CD14-positive monocyte (primary cell): ENCODE measurements at regions not wholly inside any gene's neighbourhood (a gene's known extent, or its start where the extent isn't known, plus 50 kb on each side); places are given as distances from the start of the nearest gene placed in this dataset.

Source experiments
- DNase-seq, 3 donors: peaks; one replicate each; pipeline ENCODE4 v3.0.0-alpha.2; 2011 to 2022
- H2AFZ ChIP-seq: 2 replicates; pipeline ENCODE4 v1.6.0; 2012; ENCODE audit warnings: mild to moderate bottlenecking, low read depth, low read length, inconsistent platforms; ENCODE audit not compliant: insufficient read depth, poor library complexity, severe bottlenecking
- H3K27ac ChIP-seq, 2 donors: 1 replicate in 1 of 2; 2 replicates in 1 of 2; pipeline ENCODE4 v1.5.1; 2012 to 2013; ENCODE audit warnings: low read length in 2 of 2, control low read depth in 1 of 2, inconsistent platforms in 1 of 2, low read depth in 1 of 2, mild to moderate bottlenecking in 1 of 2
- H3K27me3 ChIP-seq, 2 donors: one replicate each; pipeline versions ENCODE4 v1.6.0 to v1.6.1; 2011 to 2013; ENCODE audit warnings: low read length in 2 of 2; ENCODE audit not compliant: control insufficient read depth in 2 of 2, insufficient read depth in 2 of 2
- H3K36me3 ChIP-seq, 2 donors: replicated peaks in 1 of 2; 1 replicate in 1 of 2; 2 replicates in 1 of 2; pipeline versions ENCODE4 v1.5.1 to v1.6.1; 2012 to 2013; ENCODE audit warnings: low read length in 2 of 2, control low read depth in 1 of 2, inconsistent platforms in 1 of 2, mild to moderate bottlenecking in 1 of 2; ENCODE audit not compliant: insufficient read depth in 2 of 2, control insufficient read depth in 1 of 2
- H3K4me1 ChIP-seq, 2 donors: 1 replicate in 1 of 2; 2 replicates in 1 of 2; pipeline versions ENCODE4 v1.5.1 to v1.6.1; 2012 to 2013; ENCODE audit warnings: low read length in 2 of 2, control low read depth in 1 of 2, inconsistent platforms in 1 of 2, mild to moderate bottlenecking in 1 of 2, moderate library complexity in 1 of 2; ENCODE audit not compliant: insufficient read depth in 2 of 2, control insufficient read depth in 1 of 2
- H3K4me2 ChIP-seq: replicated peaks from 2 replicates; pipeline ENCODE3; 2012; ENCODE audit warnings: low read length, moderate library complexity, mild to moderate bottlenecking; ENCODE audit not compliant: poor library complexity, severe bottlenecking; ENCODE audit errors: extremely low read depth
- H3K4me3 ChIP-seq, 3 experiments: fragments of 200-600 bp in 1 of 3; sonication (generic) in 1 of 3; replicated peaks in 1 of 3; 1 replicate in 2 of 3; 2 replicates in 1 of 3; pipeline ENCODE4 v1.5.1; 2011 to 2013; ENCODE audit warnings: low read length in 3 of 3, mild to moderate bottlenecking in 3 of 3, control low read depth in 2 of 3, low read depth in 2 of 3, inconsistent platforms in 1 of 3, moderate library complexity in 1 of 3
- H3K79me2 ChIP-seq: 2 replicates; pipeline ENCODE4 v1.6.0; 2012; ENCODE audit warnings: mild to moderate bottlenecking, control low read depth, inconsistent platforms, low read length, moderate library complexity; ENCODE audit not compliant: insufficient read depth
- H3K9ac ChIP-seq: 2 replicates; pipeline ENCODE4 v1.6.0; 2017; ENCODE audit warnings: low read length, mild to moderate bottlenecking; ENCODE audit not compliant: insufficient read depth, poor library complexity, severe bottlenecking
- H3K9me3 ChIP-seq, 2 donors: replicated peaks in 1 of 2; 1 replicate in 1 of 2; 2 replicates in 1 of 2; pipeline versions ENCODE4 v1.5.1 to v1.6.1; 2012 to 2013; ENCODE audit warnings: low read length in 2 of 2, control low read depth in 1 of 2; ENCODE audit not compliant: control insufficient read depth in 1 of 2, insufficient read depth in 1 of 2
- H4K20me1 ChIP-seq: 2 replicates; pipeline ENCODE4 v1.6.0; 2012; ENCODE audit warnings: mild to moderate bottlenecking, low read length, control low read depth, moderate library complexity; ENCODE audit not compliant: insufficient read depth
- H3K27ac Mint-ChIP-seq, 7 donors: one replicate each; pipeline ENCODE4 v1.8.0; 2020; ENCODE audit warnings: mild to moderate bottlenecking in 7 of 7, mixed read lengths in 7 of 7, moderate library complexity in 6 of 7, inconsistent platforms in 2 of 7
- H3K27me3 Mint-ChIP-seq, 3 donors: one replicate each; pipeline ENCODE4 v1.8.0; 2021 to 2022; ENCODE audit warnings: low read depth in 3 of 3, mild to moderate bottlenecking in 3 of 3, mixed read lengths in 3 of 3, moderate library complexity in 3 of 3, inconsistent platforms in 1 of 3
- H3K36me3 Mint-ChIP-seq, 2 donors: one replicate each; pipeline ENCODE4 v1.8.0; 2020; ENCODE audit warnings: mixed read lengths in 2 of 2, inconsistent platforms in 1 of 2, mild to moderate bottlenecking in 1 of 2
- H3K4me1 Mint-ChIP-seq: one replicate; pipeline ENCODE4 v1.8.0; 2020; ENCODE audit warnings: mild to moderate bottlenecking, mixed read lengths
- H3K4me3 Mint-ChIP-seq, 2 donors: one replicate each; pipeline ENCODE4 v1.8.0; 2020; ENCODE audit warnings: mild to moderate bottlenecking in 2 of 2, mixed read lengths in 2 of 2, moderate library complexity in 1 of 2
- H3K9me3 Mint-ChIP-seq, 7 donors: one replicate each; pipeline ENCODE4 v1.8.0; 2020 to 2022; ENCODE audit warnings: mixed read lengths in 7 of 7, mild to moderate bottlenecking in 6 of 7, moderate library complexity in 6 of 7, inconsistent platforms in 2 of 7
- CTCF ChIP-seq: fragments of 200-600 bp; IDR thresholded peaks from one replicate; pipeline ENCODE4 v1.8.0; 2022; ENCODE audit warnings: antibody characterized with exemption, mild to moderate bottlenecking
- WGBS: methylation state at CpG from one replicate; pipeline ENCODE4 v1.1.5; 2013; ENCODE audit warnings: missing lambda C conversion rate; ENCODE audit not compliant: insufficient coverage; 5-methylcytosine and 5-hydroxymethylcytosine counted together
- intact Hi-C, 2 donors: fragments of 100-400 bp; cut with micrococcal nuclease; formaldehyde crosslinking; loops; one replicate each; pipeline versions ENCODE4 v1.15.0 to v1.15.1; 2023

- H3K27ac Mint-ChIP-seq = no peak overlapping the region
- no peak overlapping the region for H3K4me3 Mint-ChIP-seq
- H2AFZ ChIP-seq = no peak overlapping the region
- H3K79me2 ChIP-seq = no peaks in the 10 kb centered on the region
- WGBS = no CpG with 5 or more reads among the region's 8 CpGs
- no peaks in the 10 kb centered on the region for H3K4me1 Mint-ChIP-seq
- H3K36me3 ChIP-seq = no peaks in the 10 kb centered on the region
- no peak overlapping the region for H3K9ac ChIP-seq
- H3K27ac ChIP-seq = no peak overlapping the region
- TF ChIP-seq CTCF = no peak
- H3K27me3 ChIP-seq = no peaks in the 10 kb centered on the region
- no peak for DNase-seq
- no peak overlapping the region for H3K4me2 ChIP-seq
- H4K20me1 ChIP-seq = no peaks in the 10 kb centered on the region
- no peaks in the 10 kb centered on the region for H3K4me1 ChIP-seq
- H3K27me3 Mint-ChIP-seq = peaks cover 0 to 3% (median 0%) of the 10 kb centered on the region in 3 donors
- H3K9me3 Mint-ChIP-seq = peaks cover 0 to 2% (median 0%) of the 10 kb centered on the region in 7 donors
- intact Hi-C loops = no loop called here
- no peaks in the 10 kb centered on the region for H3K36me3 Mint-ChIP-seq
- H3K9me3 ChIP-seq = no peaks in the 10 kb centered on the region
- H3K4me3 ChIP-seq = no peak overlapping the region
Measured at GRCh38 chr16:79933603-79934002, 333.1 kb upstream of the MAF start.

GRCh38 chr16:79932572-79932971, 332.0 kb upstream of the MAF start:
- no peaks in the 10 kb centered on the region for H3K4me1 Mint-ChIP-seq
- no peak for DNase-seq
- intact Hi-C loops = no loop called here
- no peaks in the 10 kb centered on the region for H3K36me3 ChIP-seq
- WGBS = no CpG with 5 or more reads among the region's 2 CpGs
- H3K27ac Mint-ChIP-seq = no peak overlapping the region
- H3K79me2 ChIP-seq = no peaks in the 10 kb centered on the region
- no peaks in the 10 kb centered on the region for H3K27me3 ChIP-seq
- H3K9ac ChIP-seq = no peak overlapping the region
- no peak overlapping the region for H3K4me3 ChIP-seq
- no peaks in the 10 kb centered on the region for H3K4me1 ChIP-seq
- H3K4me2 ChIP-seq = no peak overlapping the region
- H3K4me3 Mint-ChIP-seq = no peak overlapping the region
- H3K36me3 Mint-ChIP-seq = no peaks in the 10 kb centered on the region
- no peaks in the 10 kb centered on the region for H4K20me1 ChIP-seq
- H2AFZ ChIP-seq = no peak overlapping the region
- no peak overlapping the region for H3K27ac ChIP-seq
- H3K9me3 ChIP-seq = no peaks in the 10 kb centered on the region
- H3K9me3 Mint-ChIP-seq = peaks cover 0 to 2% (median 0%) of the 10 kb centered on the region in 7 donors
- peaks cover 0 to 3% (median 0%) of the 10 kb centered on the region in 3 donors for H3K27me3 Mint-ChIP-seq
- no peak for TF ChIP-seq CTCF
